ENCODE measurements at regions not wholly inside any gene's neighbourhood (a gene's known extent, or its start where the extent isn't known, plus 50 kb on each side); places are given as distances from the start of the nearest gene placed in this dataset.

DNA sequence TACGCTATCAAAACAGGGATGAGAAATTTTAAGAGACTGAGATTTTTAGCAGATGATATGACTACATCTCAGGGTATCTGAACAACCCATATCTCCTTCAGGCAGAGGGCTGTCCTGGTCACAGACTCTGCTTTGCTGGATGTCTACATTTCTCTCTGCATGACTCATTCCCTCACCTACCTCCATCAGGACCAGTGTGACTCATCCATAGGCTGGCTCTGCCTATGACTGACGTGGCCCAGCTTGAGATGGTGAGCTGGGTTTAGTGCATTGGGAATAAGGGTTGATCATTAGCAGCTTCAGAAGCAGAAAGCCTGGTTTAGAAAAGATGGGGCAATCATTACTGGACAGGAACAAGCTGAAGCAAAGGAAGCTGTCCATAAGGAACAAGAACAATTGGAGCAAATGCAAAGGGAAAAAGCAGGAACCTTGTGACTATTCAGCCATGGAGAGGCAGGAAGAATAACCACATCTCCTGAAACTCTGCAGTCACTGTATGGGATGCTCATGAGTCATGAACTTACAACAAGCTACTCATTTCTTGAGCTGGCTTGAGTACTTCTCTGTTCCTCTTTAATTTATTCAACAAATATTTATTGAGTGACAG lies 86.4 kb upstream of the CBLN4 start:
- TF ChIP-seq EP300 (conservative IDR thresholded peaks at IDR 0.05; ENCODE audit: poor library complexity, severe bottlenecking) (no peak), EZH2 (IDR thresholded peaks at IDR 0.05; ENCODE audit: borderline replicate concordance, insufficient read depth, low read length, poor library complexity, severe bottlenecking) (no peak)
- TF ChIP-seq, protein P1, sequence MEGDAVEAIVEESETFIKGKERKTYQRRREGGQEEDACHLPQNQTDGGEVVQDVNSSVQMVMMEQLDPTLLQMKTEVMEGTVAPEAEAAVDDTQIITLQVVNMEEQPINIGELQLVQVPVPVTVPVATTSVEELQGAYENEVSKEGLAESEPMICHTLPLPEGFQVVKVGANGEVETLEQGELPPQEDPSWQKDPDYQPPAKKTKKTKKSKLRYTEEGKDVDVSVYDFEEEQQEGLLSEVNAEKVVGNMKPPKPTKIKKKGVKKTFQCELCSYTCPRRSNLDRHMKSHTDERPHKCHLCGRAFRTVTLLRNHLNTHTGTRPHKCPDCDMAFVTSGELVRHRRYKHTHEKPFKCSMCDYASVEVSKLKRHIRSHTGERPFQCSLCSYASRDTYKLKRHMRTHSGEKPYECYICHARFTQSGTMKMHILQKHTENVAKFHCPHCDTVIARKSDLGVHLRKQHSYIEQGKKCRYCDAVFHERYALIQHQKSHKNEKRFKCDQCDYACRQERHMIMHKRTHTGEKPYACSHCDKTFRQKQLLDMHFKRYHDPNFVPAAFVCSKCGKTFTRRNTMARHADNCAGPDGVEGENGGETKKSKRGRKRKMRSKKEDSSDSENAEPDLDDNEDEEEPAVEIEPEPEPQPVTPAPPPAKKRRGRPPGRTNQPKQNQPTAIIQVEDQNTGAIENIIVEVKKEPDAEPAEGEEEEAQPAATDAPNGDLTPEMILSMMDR (IDR thresholded peaks at IDR 0.05; ENCODE audit: poor library complexity, severe bottlenecking), result no peak
- Histone ChIP-seq H3K79me2 (replicated peaks; ENCODE audit: insufficient read depth, low read length) (no peaks in the 10 kb centered on the region), H3K36me3 (ENCODE audit: insufficient read depth, low read length) (no peaks in the 10 kb centered on the region), H3K9me3 (ENCODE audit: low read length) (peaks cover 7% of the 10 kb centered on the region), H3K4me3 (ENCODE audit: low read length) (no peak overlapping the region), H3K9ac (ENCODE audit: low read length) (no peak overlapping the region), H4K20me1 (ENCODE audit: insufficient read depth) (no peaks in the 10 kb centered on the region), H3K9me2 (ENCODE audit: insufficient read depth, low read length) (no peaks in the 10 kb centered on the region), H3K27ac (ENCODE audit: low read length) (no peak overlapping the region), H3K4me2 (ENCODE audit: low read length) (no peak overlapping the region), H3F3A (ENCODE audit: insufficient read depth, low read length, poor library complexity, severe bottlenecking) (no peaks in the 10 kb centered on the region), H2AFZ (ENCODE audit: low read depth, low read length) (no peak overlapping the region), H3K27me3 (ENCODE audit: insufficient read depth, low read depth, low read length) (no peaks in the 10 kb centered on the region)

DNA sequence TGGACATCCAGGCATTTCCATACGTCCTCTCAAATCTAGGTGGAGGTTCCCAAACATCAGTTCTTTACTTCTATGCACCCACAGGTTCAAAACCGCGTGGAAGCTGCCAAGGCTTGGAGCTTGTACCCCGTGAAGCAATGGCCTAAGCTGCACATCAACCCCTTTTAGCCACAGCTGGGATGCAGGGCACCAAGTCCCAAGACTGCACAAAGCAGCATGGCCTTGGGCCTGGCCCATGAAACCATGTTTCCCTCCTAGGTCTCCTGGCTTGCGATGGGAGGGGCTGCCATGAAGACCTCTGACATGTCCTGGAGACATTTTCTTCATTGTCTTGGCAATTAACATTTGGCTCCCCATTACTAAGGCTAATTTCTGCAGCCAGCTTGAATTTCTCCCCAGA lies 88.9 kb upstream of the CBLN4 start:
- Histone ChIP-seq H3K9me2 (ENCODE audit: insufficient read depth, low read length) (no peaks in the 10 kb centered on the region), H4K20me1 (ENCODE audit: insufficient read depth) (no peaks in the 10 kb centered on the region), H3K4me3 (ENCODE audit: low read length) (no peak overlapping the region), H3K9me3 (ENCODE audit: low read length) (peaks cover 7% of the 10 kb centered on the region), H3K27me3 (ENCODE audit: insufficient read depth, low read depth, low read length) (no peaks in the 10 kb centered on the region), H3K4me2 (ENCODE audit: low read length) (no peak overlapping the region), H3K9ac (ENCODE audit: low read length) (no peak overlapping the region), H3K79me2 (replicated peaks; ENCODE audit: insufficient read depth, low read length) (no peaks in the 10 kb centered on the region), H3K36me3 (ENCODE audit: insufficient read depth, low read length) (no peaks in the 10 kb centered on the region), H3K27ac (ENCODE audit: low read length) (no peak overlapping the region), H3F3A (ENCODE audit: insufficient read depth, low read length, poor library complexity, severe bottlenecking) (no peaks in the 10 kb centered on the region), H2AFZ (ENCODE audit: low read depth, low read length) (no peak overlapping the region)
- TF ChIP-seq EZH2 (IDR thresholded peaks at IDR 0.05; ENCODE audit: borderline replicate concordance, insufficient read depth, low read length, poor library complexity, severe bottlenecking), result no peak
- TF ChIP-seq, protein P1 (IDR thresholded peaks at IDR 0.05; ENCODE audit: poor library complexity, severe bottlenecking), result no peak
- TF ChIP-seq TAF1 (IDR thresholded peaks at IDR 0.05; ENCODE audit: low read depth), result no peak
- no peak for TF ChIP-seq SMC3 (conservative IDR thresholded peaks at IDR 0.05; ENCODE audit: poor library complexity)
- TF ChIP-seq, protein P2, sequence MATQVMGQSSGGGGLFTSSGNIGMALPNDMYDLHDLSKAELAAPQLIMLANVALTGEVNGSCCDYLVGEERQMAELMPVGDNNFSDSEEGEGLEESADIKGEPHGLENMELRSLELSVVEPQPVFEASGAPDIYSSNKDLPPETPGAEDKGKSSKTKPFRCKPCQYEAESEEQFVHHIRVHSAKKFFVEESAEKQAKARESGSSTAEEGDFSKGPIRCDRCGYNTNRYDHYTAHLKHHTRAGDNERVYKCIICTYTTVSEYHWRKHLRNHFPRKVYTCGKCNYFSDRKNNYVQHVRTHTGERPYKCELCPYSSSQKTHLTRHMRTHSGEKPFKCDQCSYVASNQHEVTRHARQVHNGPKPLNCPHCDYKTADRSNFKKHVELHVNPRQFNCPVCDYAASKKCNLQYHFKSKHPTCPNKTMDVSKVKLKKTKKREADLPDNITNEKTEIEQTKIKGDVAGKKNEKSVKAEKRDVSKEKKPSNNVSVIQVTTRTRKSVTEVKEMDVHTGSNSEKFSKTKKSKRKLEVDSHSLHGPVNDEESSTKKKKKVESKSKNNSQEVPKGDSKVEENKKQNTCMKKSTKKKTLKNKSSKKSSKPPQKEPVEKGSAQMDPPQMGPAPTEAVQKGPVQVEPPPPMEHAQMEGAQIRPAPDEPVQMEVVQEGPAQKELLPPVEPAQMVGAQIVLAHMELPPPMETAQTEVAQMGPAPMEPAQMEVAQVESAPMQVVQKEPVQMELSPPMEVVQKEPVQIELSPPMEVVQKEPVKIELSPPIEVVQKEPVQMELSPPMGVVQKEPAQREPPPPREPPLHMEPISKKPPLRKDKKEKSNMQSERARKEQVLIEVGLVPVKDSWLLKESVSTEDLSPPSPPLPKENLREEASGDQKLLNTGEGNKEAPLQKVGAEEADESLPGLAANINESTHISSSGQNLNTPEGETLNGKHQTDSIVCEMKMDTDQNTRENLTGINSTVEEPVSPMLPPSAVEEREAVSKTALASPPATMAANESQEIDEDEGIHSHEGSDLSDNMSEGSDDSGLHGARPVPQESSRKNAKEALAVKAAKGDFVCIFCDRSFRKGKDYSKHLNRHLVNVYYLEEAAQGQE (IDR thresholded peaks at IDR 0.05; ENCODE audit: borderline replicate concordance), result no peak
- TF ChIP-seq POLR2AphosphoS5 (IDR thresholded peaks at IDR 0.05), result no peak
- no peak for TF ChIP-seq RAD21 (conservative IDR thresholded peaks at IDR 0.05)
- no peak for TF ChIP-seq MXI1 (conservative IDR thresholded peaks at IDR 0.05; ENCODE audit: poor library complexity, severe bottlenecking)
- no peak for TF ChIP-seq EP300 (conservative IDR thresholded peaks at IDR 0.05; ENCODE audit: poor library complexity, severe bottlenecking)
